ENCODE measurements at regions not wholly inside any gene's neighbourhood (a gene's known extent, or its start where the extent isn't known, plus 50 kb on each side); places are given as distances from the start of the nearest gene placed in this dataset.

- H3K4me3 ChIP-seq = no peak overlapping the region
- DNase-seq (no peak), ATAC-seq (no peak)
- TF ChIP-seq CTCF (IDR thresholded peaks at IDR 0.05) = no peak
- H3K27ac ChIP-seq = no peak overlapping the region
- H3K27me3 ChIP-seq = no peaks in the 10 kb centered on the region
- no peaks in the 10 kb centered on the region for H3K9me3 ChIP-seq
- intact Hi-C loops (cut with DNase I) = no loop called here
- H3K4me1 ChIP-seq = no peaks in the 10 kb centered on the region
- H3K36me3 ChIP-seq = no peaks in the 10 kb centered on the region
These were observed 307.8 kb upstream of the STT3B start for GRCh38 chr3:31224936-31225335.

DNA sequence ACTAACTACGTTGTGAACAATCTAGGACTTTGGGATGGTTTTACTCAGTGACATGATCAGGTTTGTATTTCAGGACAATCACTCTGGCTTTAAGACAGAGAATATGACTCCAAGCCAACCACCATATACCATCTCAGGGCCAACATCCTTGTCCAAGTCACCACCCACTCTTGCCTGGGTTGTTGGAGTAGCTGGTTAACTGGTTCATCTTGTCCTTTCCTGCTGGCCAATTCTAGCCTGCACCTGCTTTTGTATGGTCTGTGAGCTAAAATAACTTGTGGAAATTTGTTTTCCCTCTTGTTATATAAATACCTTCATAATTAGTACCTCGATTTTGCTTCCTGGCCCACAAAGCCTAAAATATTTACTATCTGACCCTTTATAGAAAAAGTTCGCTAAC is 306.8 kb upstream of the STT3B start:
- no peak for TF ChIP-seq CTCF (IDR thresholded peaks at IDR 0.05)
- intact Hi-C loops (cut with DNase I) = no loop called here

DNA sequence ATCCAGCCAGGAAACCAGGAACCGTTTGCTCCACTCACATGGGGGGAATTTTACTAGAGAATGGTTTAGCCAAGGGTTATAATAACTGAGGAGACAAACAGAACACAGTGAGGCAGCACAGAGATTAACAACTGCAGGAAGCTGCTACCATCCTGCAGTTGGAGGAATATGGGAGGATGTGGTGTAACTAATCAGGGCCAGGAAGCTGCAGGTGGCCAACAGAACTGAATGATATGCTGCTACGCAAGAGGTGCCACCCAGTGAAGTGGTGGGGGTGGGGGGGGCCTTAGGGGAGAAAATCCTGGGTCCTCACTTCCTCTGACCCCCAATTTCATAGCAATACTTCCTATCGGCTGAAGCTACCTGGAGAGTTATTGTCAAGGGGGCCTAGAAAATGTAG is 306.4 kb upstream of the STT3B start:
- no peaks in the 10 kb centered on the region for H3K27me3 ChIP-seq
- H3K4me1 ChIP-seq = no peaks in the 10 kb centered on the region
- DNase-seq (no peak), ATAC-seq (no peak)
- intact Hi-C loops (cut with DNase I) = no loop called here
- no peak for TF ChIP-seq CTCF (IDR thresholded peaks at IDR 0.05)
- H3K36me3 ChIP-seq = no peaks in the 10 kb centered on the region
- no peak overlapping the region for H3K27ac ChIP-seq
- H3K9me3 ChIP-seq = no peaks in the 10 kb centered on the region
- no peak overlapping the region for H3K4me3 ChIP-seq

More for the DNA sequence above, 306.8 kb upstream of the STT3B start:
- DNase-seq = no peak
- Histone ChIP-seq H3K4me1 (no peaks in the 10 kb centered on the region), H3K27ac (no peak overlapping the region), H3K36me3 (no peaks in the 10 kb centered on the region), H3K4me3 (no peak overlapping the region), H3K27me3 (no peaks in the 10 kb centered on the region), H3K9me3 (no peaks in the 10 kb centered on the region)
- ATAC-seq = no peak

DNA sequence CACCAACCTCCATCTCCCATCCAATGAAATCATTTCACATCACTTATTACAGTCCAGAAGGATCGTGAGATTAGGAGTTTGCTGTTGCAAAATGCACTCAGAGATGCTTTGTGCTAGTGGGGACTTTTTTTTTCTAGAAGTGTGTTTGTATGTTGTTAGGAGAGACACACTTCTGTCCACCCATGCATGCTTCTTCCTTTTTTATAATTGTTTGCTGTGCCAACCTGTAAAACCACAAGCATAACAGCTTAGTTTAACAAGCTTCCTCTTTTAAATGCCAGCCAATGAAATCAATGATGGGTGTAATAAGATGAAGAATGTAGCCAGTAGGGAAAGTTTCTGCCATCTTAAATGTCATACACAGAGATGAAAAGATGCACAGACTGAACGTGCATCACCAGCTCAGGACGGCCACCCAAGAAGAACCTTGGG is 305.6 kb upstream of the STT3B start:
- intact Hi-C loops (cut with DNase I) = no loop called here
- no peaks in the 10 kb centered on the region for H3K36me3 ChIP-seq
- no peak overlapping the region for H3K27ac ChIP-seq
- H3K27me3 ChIP-seq = no peaks in the 10 kb centered on the region
- H3K9me3 ChIP-seq = no peaks in the 10 kb centered on the region
- TF ChIP-seq CTCF (IDR thresholded peaks at IDR 0.05) = no peak
- no peaks in the 10 kb centered on the region for H3K4me1 ChIP-seq
- H3K4me3 ChIP-seq = no peak overlapping the region
- ATAC-seq (peak; percentile 60), DNase-seq (no peak)

DNA sequence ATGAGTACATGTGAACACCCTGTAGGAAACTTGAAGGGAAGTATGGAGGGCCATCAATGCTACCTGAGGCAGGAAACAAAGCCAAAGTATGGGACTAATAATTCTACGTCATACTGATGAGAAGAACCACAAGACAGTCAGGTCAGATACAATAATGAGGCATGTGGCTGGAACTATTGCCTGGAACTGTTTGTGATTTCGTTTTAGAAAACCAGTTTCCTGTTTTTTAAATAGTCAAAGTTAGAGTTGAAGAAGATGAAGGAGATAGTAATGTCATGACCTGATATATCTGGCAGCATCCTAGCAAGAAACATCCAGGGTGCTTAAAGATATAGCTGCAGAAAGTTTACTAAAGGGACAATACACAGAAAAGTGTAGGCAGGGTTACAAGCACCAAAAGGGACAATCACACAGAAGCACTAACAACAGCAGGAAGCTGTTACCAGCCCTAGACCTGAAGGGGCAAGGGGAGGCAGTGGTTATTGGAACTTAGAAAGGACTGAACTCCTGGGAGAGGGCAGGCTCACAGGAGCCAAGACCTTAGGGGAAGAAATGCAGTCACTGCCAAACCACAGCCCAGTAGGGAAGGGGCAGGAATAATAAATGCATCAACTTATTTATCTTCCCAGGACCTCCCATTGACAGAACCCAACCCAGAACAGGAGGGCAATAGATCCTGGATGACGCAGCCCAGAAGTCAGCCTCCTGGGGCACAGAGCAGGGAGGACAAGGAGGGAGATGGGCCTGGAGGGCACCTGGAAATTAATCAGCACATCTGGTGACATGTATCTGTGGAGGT is 302.1 kb upstream of the STT3B start:
- Histone ChIP-seq H3K4me3 (no peak overlapping the region), H3K27me3 (no peaks in the 10 kb centered on the region), H3K4me1 (peaks cover 6% of the 10 kb centered on the region), H3K27ac (no peak overlapping the region), H3K36me3 (no peaks in the 10 kb centered on the region), H3K9me3 (no peaks in the 10 kb centered on the region)
- intact Hi-C loops (cut with DNase I) = no loop called here
- ATAC-seq (no peak), DNase-seq (no peak)
- TF ChIP-seq CTCF (IDR thresholded peaks at IDR 0.05) = no peak
